Right cardiac atrium (tissue), 5 donors: ENCODE measurements at regions not wholly inside any gene's neighbourhood (a gene's known extent, or its start where the extent isn't known, plus 50 kb on each side); places are given as distances from the start of the nearest gene placed in this dataset.

ENCODE experiments used
- ATAC-seq, 2 donors: fragments of 200-7000 bp; cut with Tn5 transposase; one replicate each; pipeline versions ENCODE4 v1.8.0 to v1.9.1; 2020; ENCODE audit warnings: moderate library complexity in 2 of 2, mild to moderate bottlenecking in 1 of 2
- DNase-seq, 3 donors: peaks; one replicate each; pipeline ENCODE4 v3.0.0-alpha.2; 2020
- H3K27ac ChIP-seq: one replicate; pipeline ENCODE4 v1.5.1; 2013; ENCODE audit warnings: mild to moderate bottlenecking, low read length, control low read depth, moderate library complexity
- H3K27me3 ChIP-seq: one replicate; pipeline ENCODE4 v1.6.1; 2013; ENCODE audit not compliant: control insufficient read depth, insufficient read depth
- H3K4me1 ChIP-seq: one replicate; pipeline ENCODE4 v1.6.1; 2013; ENCODE audit warnings: low read length; ENCODE audit not compliant: control insufficient read depth, insufficient read depth
- H3K4me3 ChIP-seq: one replicate; pipeline ENCODE4 v1.5.1; 2013; ENCODE audit warnings: low read length, control low read depth
- H3K9me3 ChIP-seq: one replicate; pipeline ENCODE4 v1.6.1; 2013; ENCODE audit warnings: low read length; ENCODE audit not compliant: control insufficient read depth
- WGBS: extraction: QIAGEN DNeasy Blood & Tissue Kit; methylation state at CpG from one replicate; pipeline ENCODE4 v1.1.7; 2013; 5-methylcytosine and 5-hydroxymethylcytosine counted together
- intact Hi-C, 4 donors: fragments of 100-400 bp; cut with DNase I; formaldehyde crosslinking; loops; one replicate each; pipeline versions ENCODE4 v1.11.0 to v1.14.0; 2022 to 2023
- donor health status: healthy with polysubstance abuse.
- donor health status: DM: no; HTN: yes; CAD: no.
- donor health status: DM: no; HTN: no; CAD: no.
- donor health status: DM: no; HTN: yes; CAD: no; lungs with severe emphysema.
- donor health status: DM: yes; HTN: yes; CAD: no.

DNA sequence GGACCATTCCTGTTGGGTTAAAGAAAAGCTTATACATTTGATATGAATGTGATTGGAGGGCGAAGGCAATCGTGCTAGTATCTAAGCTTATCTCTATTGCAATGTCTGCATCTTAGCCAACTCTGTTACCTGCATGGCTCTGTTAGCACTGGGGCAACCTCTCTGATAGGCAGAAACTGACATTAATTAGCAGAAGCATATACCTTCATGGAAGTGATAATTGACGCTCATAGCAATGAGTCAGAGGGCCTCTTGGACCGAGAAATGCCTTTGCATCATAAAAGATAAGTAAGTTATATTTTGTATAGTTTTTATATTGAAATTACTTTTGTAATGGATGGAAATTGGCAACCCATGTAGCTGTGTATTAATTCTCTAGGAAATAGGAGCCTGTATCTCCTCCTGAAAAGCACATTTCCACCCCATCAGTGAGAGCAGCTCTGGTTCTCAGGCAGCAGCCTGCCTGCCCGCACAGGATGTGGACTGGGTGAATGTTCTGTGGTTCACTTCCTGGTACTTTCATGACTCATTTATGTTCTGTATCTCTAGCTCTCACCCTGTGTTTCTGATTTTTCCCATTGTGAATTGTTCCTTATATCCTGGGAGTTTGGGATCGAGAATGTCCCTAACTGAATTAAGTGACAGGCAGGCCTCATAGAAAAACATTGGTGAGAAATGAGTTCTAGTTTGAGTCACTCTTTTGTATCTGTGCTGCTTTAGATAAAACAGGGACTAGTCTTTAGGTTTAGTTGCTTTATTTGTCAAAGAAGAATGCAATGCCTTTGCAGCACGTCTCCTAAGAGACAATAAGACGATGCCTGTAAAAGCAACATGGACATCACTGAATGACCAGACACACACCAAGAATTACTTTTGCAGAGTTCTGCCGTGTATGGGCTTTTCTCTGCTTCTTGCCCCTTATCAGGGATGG lies 344.9 kb downstream of the DCDC2C start:
- Histone ChIP-seq H3K27ac (no peak overlapping the region), H3K4me1 (no peaks in the 10 kb centered on the region), H3K4me3 (no peak overlapping the region), H3K27me3 (no peaks in the 10 kb centered on the region), H3K9me3 (no peaks in the 10 kb centered on the region)
- intact Hi-C loops: no loop called here
- WGBS: 69% methylated on average over 9 of the region's 9 CpGs
- ATAC-seq: peak in 1 of 2 donors; percentile 67
- no peak for DNase-seq

- H3K9me3 ChIP-seq: no peaks in the 10 kb centered on the region
- intact Hi-C loops: no loop called here
- no peak overlapping the region for H3K4me3 ChIP-seq
- 58% methylated on average over 3 of the region's 3 CpGs for WGBS
- DNase-seq (no peak), ATAC-seq (no peak)
- no peaks in the 10 kb centered on the region for H3K27me3 ChIP-seq
- no peaks in the 10 kb centered on the region for H3K4me1 ChIP-seq
- no peak overlapping the region for H3K27ac ChIP-seq
Measured at GRCh38 chr2:4049463-4049862, 346.1 kb downstream of the DCDC2C start.

DNA sequence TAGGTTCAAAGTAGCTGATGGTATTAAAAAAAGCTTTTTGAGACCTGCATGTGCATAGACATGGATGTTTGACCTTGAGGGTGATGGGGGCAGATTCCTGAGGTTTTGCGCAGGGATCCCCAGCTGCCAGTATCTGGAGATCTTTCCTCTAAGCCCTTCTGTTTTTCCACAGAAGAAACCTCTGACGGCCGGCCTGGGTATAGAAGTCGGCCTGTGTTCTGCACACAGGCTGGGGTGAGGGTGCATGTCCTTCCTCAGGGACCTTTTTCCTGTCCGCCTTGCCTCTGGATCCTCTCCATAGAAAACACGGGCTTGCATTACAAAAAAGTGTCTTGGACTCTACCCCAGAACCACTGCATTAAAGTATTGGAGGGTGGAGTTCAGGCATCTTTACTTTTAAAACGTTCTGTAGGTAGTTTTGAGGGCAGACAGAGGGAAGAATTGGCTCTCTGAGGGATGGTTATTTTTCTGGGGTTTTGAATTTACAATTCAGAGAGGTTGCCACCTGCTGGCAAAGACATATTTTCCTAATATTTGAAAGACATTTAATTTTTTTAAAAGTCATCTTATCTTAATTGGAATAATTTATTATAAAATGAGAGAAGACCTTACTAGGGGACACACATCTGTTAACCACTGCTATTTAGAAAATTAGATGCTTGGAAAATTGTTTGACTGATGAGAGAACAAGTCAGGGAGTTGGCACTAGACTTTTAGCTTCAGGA lies 350.6 kb downstream of the DCDC2C start:
- Histone ChIP-seq H3K4me1 (peaks cover 2% of the 10 kb centered on the region), H3K27me3 (no peaks in the 10 kb centered on the region), H3K9me3 (no peaks in the 10 kb centered on the region), H3K4me3 (no peak overlapping the region), H3K27ac (no peak overlapping the region)
- ATAC-seq (peak in 1 of 2 donors; percentile 29), DNase-seq (no peak)
- WGBS: 39% methylated on average over 7 of the region's 7 CpGs
- intact Hi-C loops: loop anchor here in 1 of 4 donors (10.0 kb wide), 1 partner anchor 99 kb away; no protein-coding TSS in a partner anchor

GRCh38 chr2:4066217-4066616 lies 362.8 kb downstream of the DCDC2C start:
- intact Hi-C loops: no loop called here

DNA sequence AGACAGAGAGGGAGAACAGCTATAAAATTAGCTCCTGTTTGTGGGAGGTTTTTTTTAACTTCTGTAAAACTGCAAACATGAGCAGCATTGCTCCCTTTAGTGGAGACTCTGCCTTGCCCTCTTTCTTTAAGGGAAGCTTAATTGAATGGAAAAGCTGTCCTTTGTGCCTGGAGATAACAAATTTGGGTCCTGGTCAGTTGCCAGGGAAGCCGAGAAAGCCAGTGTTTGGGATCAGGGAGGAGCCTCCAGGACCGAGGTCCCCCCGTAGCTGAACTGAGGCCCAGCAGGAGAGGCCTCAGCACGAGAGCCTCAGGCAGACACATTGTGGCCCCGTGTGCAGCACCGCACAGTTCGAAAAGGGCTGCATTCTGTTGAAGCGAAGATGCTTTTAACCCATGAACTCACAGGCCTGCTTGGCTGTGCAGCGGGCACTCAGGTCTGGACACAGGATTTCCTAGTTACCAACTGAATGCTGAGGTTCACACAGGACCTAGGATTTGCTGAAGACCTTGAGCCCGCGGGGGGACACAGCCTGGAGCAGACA lies 369.7 kb downstream of the DCDC2C start:
- ATAC-seq (no peak), DNase-seq (no peak)
- Histone ChIP-seq H3K4me3 (no peak overlapping the region), H3K27ac (no peak overlapping the region), H3K9me3 (no peaks in the 10 kb centered on the region), H3K4me1 (no peaks in the 10 kb centered on the region), H3K27me3 (no peaks in the 10 kb centered on the region)
- 67% methylated on average over 11 of the region's 11 CpGs for WGBS
- intact Hi-C loops: no loop called here

More at GRCh38 chr2:4066217-4066616, 362.8 kb downstream of the DCDC2C start:
- no peaks in the 10 kb centered on the region for H3K27me3 ChIP-seq
- H3K4me1 ChIP-seq: no peaks in the 10 kb centered on the region
- ATAC-seq (no peak), DNase-seq (no peak)
- 84% methylated on average over 4 of the region's 4 CpGs for WGBS
- no peaks in the 10 kb centered on the region for H3K9me3 ChIP-seq
- no peak overlapping the region for H3K4me3 ChIP-seq
- no peak overlapping the region for H3K27ac ChIP-seq

GRCh38 chr2:4077017-4077416 lies 373.6 kb downstream of the DCDC2C start:
- no peaks in the 10 kb centered on the region for H3K9me3 ChIP-seq
- WGBS: 60% methylated on average over 3 of the region's 3 CpGs
- ATAC-seq: no peak
- intact Hi-C loops: no loop called here
- H3K4me1 ChIP-seq: no peaks in the 10 kb centered on the region
- no peak for DNase-seq
- H3K27ac ChIP-seq: no peak overlapping the region
- no peaks in the 10 kb centered on the region for H3K27me3 ChIP-seq
- H3K4me3 ChIP-seq: no peak overlapping the region

- no peaks in the 10 kb centered on the region for H3K9me3 ChIP-seq
- 57% methylated on average over 7 of the region's 7 CpGs for WGBS
- DNase-seq: no peak
- intact Hi-C loops: no loop called here
- no peak overlapping the region for H3K27ac ChIP-seq
- no peak overlapping the region for H3K4me3 ChIP-seq
- H3K27me3 ChIP-seq: no peaks in the 10 kb centered on the region
- no peak for ATAC-seq
- H3K4me1 ChIP-seq: no peaks in the 10 kb centered on the region
Measured at GRCh38 chr2:4085186-4085585, 381.8 kb downstream of the DCDC2C start.

- WGBS: 70% methylated on average over 14 of the region's 14 CpGs
- H3K4me3 ChIP-seq: no peak overlapping the region
- DNase-seq: no peak
- H3K9me3 ChIP-seq: no peaks in the 10 kb centered on the region
- no peak for ATAC-seq
- no peaks in the 10 kb centered on the region for H3K4me1 ChIP-seq
- H3K27me3 ChIP-seq: no peaks in the 10 kb centered on the region
- H3K27ac ChIP-seq: no peak overlapping the region
- intact Hi-C loops: no loop called here
Measured at GRCh38 chr2:4090668-4091630, 387.6 kb downstream of the DCDC2C start.

- Histone ChIP-seq H3K4me1 (no peaks in the 10 kb centered on the region), H3K27me3 (no peaks in the 10 kb centered on the region), H3K4me3 (no peak overlapping the region), H3K27ac (no peak overlapping the region), H3K9me3 (no peaks in the 10 kb centered on the region)
- WGBS: 73% methylated on average over 3 of the region's 3 CpGs
- intact Hi-C loops: no loop called here
- DNase-seq (no peak), ATAC-seq (no peak)
Measured at GRCh38 chr2:4091869-4092268, 388.5 kb downstream of the DCDC2C start.

DNA sequence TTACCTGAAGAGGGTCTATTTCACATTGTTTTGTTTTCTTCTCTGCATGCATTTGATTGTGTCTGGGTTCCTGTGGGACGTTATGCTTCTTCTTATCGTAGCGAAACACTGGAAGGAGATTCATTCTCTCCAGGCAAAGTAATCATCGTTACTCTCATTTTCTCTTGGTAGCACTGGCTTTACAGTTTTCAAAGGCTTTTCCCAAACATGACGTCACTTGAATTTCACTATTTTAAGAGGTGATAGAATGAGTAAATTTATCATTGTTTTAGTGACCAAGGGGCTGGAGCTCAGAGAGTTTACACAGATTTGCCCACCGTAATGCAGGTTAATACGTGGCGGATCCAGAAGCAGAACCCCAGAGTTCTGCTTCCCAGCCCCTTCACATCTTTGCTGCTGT lies 391.4 kb downstream of the DCDC2C start:
- Histone ChIP-seq H3K27ac (no peak overlapping the region), H3K4me3 (no peak overlapping the region), H3K27me3 (no peaks in the 10 kb centered on the region), H3K4me1 (no peaks in the 10 kb centered on the region), H3K9me3 (no peaks in the 10 kb centered on the region)
- no peak for DNase-seq
- WGBS: 90% methylated on average over 8 of the region's 8 CpGs
- no peak for ATAC-seq
- intact Hi-C loops: no loop called here
